ENCODE measurements at regions not wholly inside any gene's neighbourhood (a gene's known extent, or its start where the extent isn't known, plus 50 kb on each side); places are given as distances from the start of the nearest gene placed in this dataset.

GRCh38 chr7:30221764-30222163, 62.6 kb upstream of the ZNRF2 start:
- H4K5ac ChIP-seq (ENCODE audit: low read depth, low read length) = no peak overlapping the region

More at GRCh38 chr7:30221764-30222163, 62.6 kb upstream of the ZNRF2 start:
- TF ChIP-seq POLR2A (IDR thresholded peaks at IDR 0.05; ENCODE audit: low read depth, low read length) = no peak
- TF ChIP-seq CHD1 (IDR thresholded peaks at IDR 0.05; ENCODE audit: low read depth, low read length) = no peak
- TF ChIP-seq NFE2L2 (IDR thresholded peaks at IDR 0.05; ENCODE audit: low read depth, low read length) = no peak
- TF ChIP-seq FOS (IDR thresholded peaks at IDR 0.05; ENCODE audit: low read depth, low read length) = no peak
- no peak for TF ChIP-seq MXI1 (IDR thresholded peaks at IDR 0.05; ENCODE audit: borderline replicate concordance, low read depth, low read length)
- TF ChIP-seq RAD21 (IDR thresholded peaks at IDR 0.05; ENCODE audit: low read length) = no peak
- no peak for TF ChIP-seq RCOR1 (IDR thresholded peaks at IDR 0.05; ENCODE audit: insufficient replicate concordance, low read length)
- TF ChIP-seq USF2 (IDR thresholded peaks at IDR 0.05; ENCODE audit: low read depth, low read length) = no peak
- TF ChIP-seq RFX5 (IDR thresholded peaks at IDR 0.05; ENCODE audit: low read depth, low read length) = no peak
- no peak for TF ChIP-seq SMC3 (IDR thresholded peaks at IDR 0.05; ENCODE audit: low read depth, low read length)
- TF ChIP-seq BHLHE40 (IDR thresholded peaks at IDR 0.05; ENCODE audit: low read depth, low read length) = no peak
- TF ChIP-seq CEBPB (IDR thresholded peaks at IDR 0.05; ENCODE audit: low read depth, low read length) = no peak
- TF ChIP-seq MAZ (IDR thresholded peaks at IDR 0.05; ENCODE audit: borderline replicate concordance, low read depth, low read length) = no peak
- no peak for TF ChIP-seq CTCF (conservative IDR thresholded peaks at IDR 0.05; ENCODE audit: low read depth, low read length)
- TF ChIP-seq ELK1 (IDR thresholded peaks at IDR 0.05; ENCODE audit: borderline replicate concordance, low read depth, low read length) = no peak
- no peak for TF ChIP-seq MAFK (IDR thresholded peaks at IDR 0.05; ENCODE audit: low read depth, low read length)
- WGBS, 2 experiments (ENCODE audit: extremely low coverage in 2 of 2, insufficient read length in 1 of 2) = no CpG with 5 or more reads among the region's 5 CpGs
- Histone ChIP-seq H2AFZ (replicated peaks; ENCODE audit: low read length, poor library complexity) (no peak overlapping the region), H2BK5ac (ENCODE audit: low read depth, low read length, poor library complexity, severe bottlenecking) (no peak overlapping the region), H2BK15ac (ENCODE audit: low read depth, low read length) (no peak overlapping the region), H3K14ac (replicated peaks; ENCODE audit: low read depth, low read length) (no peak overlapping the region), H3K23ac (ENCODE audit: low read depth, low read length) (no peak overlapping the region), H3K4me2 (ENCODE audit: low read depth, low read length) (no peak overlapping the region), H3K4me1 (ENCODE audit: control insufficient read depth, insufficient read depth, low read length) (no peaks in the 10 kb centered on the region; the same call in 1 of the 2 replicates), H4K20me1 (ENCODE audit: insufficient read depth, low read length) (no peaks in the 10 kb centered on the region), H3K79me1 (ENCODE audit: low read depth in 1 of 2, low read length in 2 of 2) (no peaks in the 10 kb centered on the region), H3K36me3 (ENCODE audit: control insufficient read depth, insufficient read depth, low read length) (no peaks in the 10 kb centered on the region), H2BK120ac (ENCODE audit: low read depth, low read length) (no peak overlapping the region), H3K27ac (ENCODE audit: insufficient read depth, low read length) (no peak overlapping the region), H2AK9ac (replicated peaks; ENCODE audit: low read depth, low read length, poor library complexity) (no peak overlapping the region), H3K27me3 (ENCODE audit: control insufficient read depth, insufficient read depth, low read length) (peaks cover 2% of the 10 kb centered on the region; the same call in 1 of the 2 replicates), H3K18ac (ENCODE audit: low read depth, low read length) (no peak overlapping the region), H2BK20ac (ENCODE audit: low read depth, low read length) (no peak overlapping the region), H4K8ac (ENCODE audit: low read depth in 2 of 2, low read length in 2 of 2) (no peak overlapping the region), H2AK5ac (ENCODE audit: low read depth, low read length) (no peak overlapping the region), H3K4me3 (ENCODE audit: insufficient read depth, low read depth, low read length) (no peak overlapping the region), H4K91ac (ENCODE audit: insufficient read depth, low read depth, low read length) (no peak overlapping the region), H3K9me1 (ENCODE audit: insufficient read depth, low read length) (no peaks in the 10 kb centered on the region), H3K9ac (ENCODE audit: low read depth, low read length) (no peak overlapping the region), H3K56ac (ENCODE audit: extremely low read depth, insufficient read depth, low read length) (no peak overlapping the region), H3K9me3 (ENCODE audit: control insufficient read depth, insufficient read depth, low read length) (no peaks in the 10 kb centered on the region), H3K4ac (ENCODE audit: low read depth, low read length) (no peak overlapping the region)
- dilution Hi-C loops (cut with HindIII; ENCODE audit: low sequenced_read_pairs, unreplicated experiment) (no loop called here), in situ Hi-C loops (cut with MboI; ENCODE audit: low sequenced_read_pairs) (no loop called here), intact Hi-C loops (cut with micrococcal nuclease) (no loop called here)
- no peak for DNase-seq
- ATAC-seq (ENCODE audit: low read depth) = no peak
- no TSS peak for BruUV-seq (replicated peaks)
- POLR2A ChIA-PET (ENCODE audit: unreplicated experiment) = no interaction called here
- CTCF ChIA-PET = no interaction called here

All from IMR-90 (cell line).